H9 (cell line): ENCODE measurements at regions not wholly inside any gene's neighbourhood (a gene's known extent, or its start where the extent isn't known, plus 50 kb on each side); places are given as distances from the start of the nearest gene placed in this dataset.

Experiments used
- DNase-seq: peaks from one replicate; pipeline ENCODE4 v3.0.0-alpha.2; 2017
- H2AFZ ChIP-seq: one replicate; pipeline ENCODE4 v1.6.1; 2013; ENCODE audit warnings: mild to moderate bottlenecking, low read length, control low read depth, moderate library complexity
- H2AK5ac ChIP-seq: 2 replicates; pipeline ENCODE4 v1.6.1; 2013; ENCODE audit warnings: low read length, control low read depth, mixed read lengths; ENCODE audit not compliant: insufficient read length
- H2BK120ac ChIP-seq: one replicate; pipeline ENCODE4 v1.6.1; 2013; ENCODE audit warnings: low read depth, mild to moderate bottlenecking, low read length, control low read depth, inconsistent platforms; ENCODE audit not compliant: poor library complexity, severe bottlenecking
- H2BK12ac ChIP-seq: 2 replicates; pipeline ENCODE4 v1.6.1; 2013; ENCODE audit warnings: low read length, control low read depth, mixed read lengths, low read depth; ENCODE audit not compliant: insufficient read length
- H2BK15ac ChIP-seq: 2 replicates; pipeline ENCODE4 v1.6.1; 2013; ENCODE audit warnings: low read depth, low read length, control low read depth
- H2BK20ac ChIP-seq: one replicate; pipeline ENCODE4 v1.6.1; 2013; ENCODE audit warnings: low read depth, mild to moderate bottlenecking, low read length, control low read depth, inconsistent platforms; ENCODE audit not compliant: poor library complexity, severe bottlenecking
- H2BK5ac ChIP-seq: 2 replicates; pipeline ENCODE4 v1.6.1; 2013; ENCODE audit warnings: low read length, control low read depth, mixed read lengths; ENCODE audit not compliant: insufficient read length
- H3K14ac ChIP-seq: 2 replicates; pipeline ENCODE4 v1.6.1; 2013; ENCODE audit warnings: low read length, control low read depth; ENCODE audit not compliant: insufficient read depth
- H3K18ac ChIP-seq: 2 replicates; pipeline ENCODE4 v1.6.1; 2013; ENCODE audit warnings: low read depth, mild to moderate bottlenecking, mixed read lengths, low read length, control low read depth; ENCODE audit not compliant: insufficient read length
- H3K23ac ChIP-seq: 2 replicates; pipeline ENCODE4 v1.6.1; 2013; ENCODE audit warnings: low read length, control low read depth, mixed read lengths, low read depth; ENCODE audit not compliant: insufficient read length
- H3K23me2 ChIP-seq: 2 replicates; pipeline ENCODE4 v1.6.1; 2013; ENCODE audit warnings: low read depth, mild to moderate bottlenecking, mixed read lengths, low read length, control low read depth; ENCODE audit not compliant: insufficient read length, poor library complexity, severe bottlenecking
- H3K27ac ChIP-seq: 2 replicates; pipeline ENCODE4 v1.5.1; 2013; ENCODE audit warnings: low read length, control low read depth, mixed read lengths, low read depth; ENCODE audit not compliant: insufficient read length
- H3K27me3 ChIP-seq: 2 replicates; pipeline ENCODE4 v1.6.1; 2013; ENCODE audit warnings: low read length, control low read depth, inconsistent platforms; ENCODE audit not compliant: insufficient read depth
- H3K4ac ChIP-seq: 2 replicates; pipeline ENCODE4 v1.6.1; 2013; ENCODE audit warnings: low read depth, mild to moderate bottlenecking, control low read depth, inconsistent platforms, low read length, moderate library complexity
- H3K4me1 ChIP-seq: 2 replicates; pipeline ENCODE4 v1.6.1; 2013; ENCODE audit warnings: low read length, control low read depth, inconsistent platforms; ENCODE audit not compliant: insufficient read depth
- H3K4me2 ChIP-seq: 2 replicates; pipeline ENCODE4 v1.6.1; 2013; ENCODE audit warnings: low read length, control low read depth, mixed read lengths; ENCODE audit not compliant: insufficient read length, insufficient read depth
- H3K56ac ChIP-seq: 2 replicates; pipeline ENCODE4 v1.6.1; 2013; ENCODE audit warnings: low read depth, mild to moderate bottlenecking, mixed read lengths, low read length, control low read depth; ENCODE audit not compliant: insufficient read length
- H3K79me1 ChIP-seq: 2 replicates; pipeline ENCODE4 v1.6.1; 2013; ENCODE audit warnings: low read depth, mild to moderate bottlenecking, moderate library complexity, low read length, control low read depth, inconsistent platforms; ENCODE audit not compliant: insufficient read depth, poor library complexity, severe bottlenecking
- H3K79me2 ChIP-seq: 2 replicates; pipeline ENCODE4 v1.6.1; 2013; ENCODE audit warnings: low read length, control low read depth, inconsistent platforms; ENCODE audit not compliant: insufficient read depth
- H3K9ac ChIP-seq: 2 replicates; pipeline ENCODE4 v1.6.1; 2013; ENCODE audit warnings: low read length, control low read depth, mixed read lengths; ENCODE audit not compliant: insufficient read length; ENCODE audit errors: extremely low read depth
- H3K9me3 ChIP-seq: one replicate; pipeline ENCODE4 v1.6.1; 2013; ENCODE audit warnings: low read depth, low read length, inconsistent platforms; ENCODE audit not compliant: control insufficient read depth
- H3T11ph ChIP-seq: one replicate; pipeline ENCODE4 v1.6.1; 2013; ENCODE audit warnings: mild to moderate bottlenecking, low read length, control low read depth, inconsistent platforms
- H4K20me1 ChIP-seq: one replicate; pipeline ENCODE4 v1.6.1; 2013; ENCODE audit not compliant: control insufficient read depth, insufficient read length, insufficient read depth
- H4K5ac ChIP-seq: 2 replicates; pipeline ENCODE4 v1.6.1; 2013; ENCODE audit warnings: low read depth, mild to moderate bottlenecking, mixed read lengths, low read length, control low read depth; ENCODE audit not compliant: insufficient read length
- H4K8ac ChIP-seq: replicated peaks from 2 replicates; pipeline ENCODE4 v1.6.1; 2013; ENCODE audit warnings: low read length, control low read depth, mixed read lengths, low read depth; ENCODE audit not compliant: insufficient read length
- H4K91ac ChIP-seq: 2 replicates; pipeline ENCODE4 v1.6.1; 2013; ENCODE audit warnings: low read depth, mild to moderate bottlenecking, moderate library complexity, mixed read lengths, low read length, control low read depth; ENCODE audit not compliant: insufficient read length
- H3K27ac Mint-ChIP-seq, 3 experiments: 2 replicates in 2 of 3; 3 replicates in 1 of 3; pipeline ENCODE4 v1.8.0; 2020 to 2021; ENCODE audit warnings: mixed read lengths in 3 of 3, mild to moderate bottlenecking in 1 of 3, moderate library complexity in 1 of 3
- H3K27me3 Mint-ChIP-seq: 2 replicates; pipeline ENCODE4 v1.8.0; 2021; ENCODE audit warnings: low read depth, mild to moderate bottlenecking, moderate library complexity, mixed read lengths
- H3K36me3 Mint-ChIP-seq, 3 experiments: 2 replicates in 2 of 3; 3 replicates in 1 of 3; pipeline ENCODE4 v1.8.0; 2020 to 2021; ENCODE audit warnings: low read depth in 3 of 3, mixed read lengths in 3 of 3; ENCODE audit not compliant: insufficient read depth in 1 of 3
- H3K4me1 Mint-ChIP-seq, 2 experiments: 2 replicates each; pipeline ENCODE4 v1.8.0; 2020; ENCODE audit warnings: mixed read lengths in 2 of 2
- H3K4me3 Mint-ChIP-seq, 2 experiments: 2 replicates in 1 of 2; 3 replicates in 1 of 2; pipeline ENCODE4 v1.8.0; 2020 to 2021; ENCODE audit warnings: mild to moderate bottlenecking in 2 of 2, mixed read lengths in 2 of 2, moderate library complexity in 1 of 2
- H3K9me3 Mint-ChIP-seq, 2 experiments: 2 replicates in 1 of 2; 3 replicates in 1 of 2; pipeline ENCODE4 v1.8.0; 2020; ENCODE audit warnings: mild to moderate bottlenecking in 2 of 2, mixed read lengths in 2 of 2, moderate library complexity in 1 of 2
- CTCF ChIP-seq: fragments of 200-600 bp; sonication (generic); conservative IDR thresholded peaks from 3 replicates; pipeline ENCODE4 v1.8.0; 2021; ENCODE audit warnings: antibody characterized with exemption, mild to moderate bottlenecking
- WGBS: extraction: QIAGEN DNeasy Blood & Tissue Kit; methylation state at CpG from one replicate; pipeline ENCODE4 v1.1.7; 2013; ENCODE audit warnings: missing lambda C conversion rate, low lambda C conversion rate, mixed read lengths; ENCODE audit not compliant: insufficient read length; ENCODE audit errors: extremely low coverage; 5-methylcytosine and 5-hydroxymethylcytosine counted together

GRCh38 chr17:36760425-36760824 is 159.0 kb downstream of the MRM1 start:
- no peak overlapping the region for H3K23ac ChIP-seq
- H3K27me3 Mint-ChIP-seq: peaks cover 3% of the 10 kb centered on the region
- H3K79me2 ChIP-seq: no peaks in the 10 kb centered on the region
- H4K20me1 ChIP-seq: no peaks in the 10 kb centered on the region
- H3K9me3 ChIP-seq: no peaks in the 10 kb centered on the region
- no peak overlapping the region for H3K4me2 ChIP-seq
- no peaks in the 10 kb centered on the region; a peak in 1 of 7 replicates for H3K36me3 Mint-ChIP-seq
- no peaks in the 10 kb centered on the region for H3K23me2 ChIP-seq
- no peak for TF ChIP-seq CTCF
- no CpG with 5 or more reads among the region's 5 CpGs for WGBS
- no peak overlapping the region for H4K5ac ChIP-seq
- peaks cover 4% of the 10 kb centered on the region in 2 experiments; a peak in 2 of 5 replicates for H3K9me3 Mint-ChIP-seq
- H3K18ac ChIP-seq: no peak overlapping the region
- H3K27ac ChIP-seq: no peak overlapping the region
- H2BK20ac ChIP-seq: no peak overlapping the region
- H3K14ac ChIP-seq: no peak overlapping the region
- no peak overlapping the region for H2BK12ac ChIP-seq
- H2AFZ ChIP-seq: no peak overlapping the region
- H2BK120ac ChIP-seq: no peak overlapping the region
- H3K4me3 Mint-ChIP-seq: no peak overlapping the region
- no peak for DNase-seq
- peaks cover 22 to 25% of the 10 kb centered on the region in 2 experiments for H3K4me1 Mint-ChIP-seq
- no peaks in the 10 kb centered on the region for H3K4me1 ChIP-seq
- H3K9ac ChIP-seq: no peak overlapping the region
- no peak overlapping the region for H2AK5ac ChIP-seq
- no peak overlapping the region for H3K27ac Mint-ChIP-seq
- no peak overlapping the region for H4K91ac ChIP-seq
- H4K8ac ChIP-seq: no peak overlapping the region
- H2BK15ac ChIP-seq: no peak overlapping the region
- H2BK5ac ChIP-seq: no peak overlapping the region
- H3K79me1 ChIP-seq: no peaks in the 10 kb centered on the region
- H3K56ac ChIP-seq: no peak overlapping the region
- H3K27me3 ChIP-seq: no peaks in the 10 kb centered on the region
- H3T11ph ChIP-seq: no peak overlapping the region
- no peak overlapping the region for H3K4ac ChIP-seq
